ENCODE measurements at regions not wholly inside any gene's neighbourhood (a gene's known extent, or its start where the extent isn't known, plus 50 kb on each side); places are given as distances from the start of the nearest gene placed in this dataset.
"Not testable (repeated sequence)": the region's sequence is repeated elsewhere in the genome, so short reads cannot be mapped to it uniquely, and the experiment has no call there.

GRCh38 chr6:9062596-9062995 is 627.3 kb upstream of the SLC35B3 start:
- no peaks in the 10 kb centered on the region for H3K27me3 ChIP-seq (ENCODE audit: control insufficient read depth in 1 of 2, insufficient read depth in 2 of 2, low read length in 2 of 2)
- no peak overlapping the region for H3K4me3 ChIP-seq (ENCODE audit: low read depth in 1 of 2, low read length in 2 of 2)
- no peaks in the 10 kb centered on the region for H3K36me3 ChIP-seq (ENCODE audit: insufficient read depth, low read length)
- H3K4me1 ChIP-seq (ENCODE audit: insufficient read depth, low read length) = no peaks in the 10 kb centered on the region
- no peaks in the 10 kb centered on the region for H3K9me3 ChIP-seq (ENCODE audit: low read length)
- no peak overlapping the region for H3K9ac ChIP-seq (ENCODE audit: low read length)
- H3K27ac ChIP-seq (ENCODE audit: low read depth, low read length) = no peak overlapping the region

- Histone ChIP-seq H3K27ac (ENCODE audit: low read depth, low read length) (no peak overlapping the region), H3K27me3 (ENCODE audit: control insufficient read depth in 1 of 2, insufficient read depth in 2 of 2, low read length in 2 of 2) (no peaks in the 10 kb centered on the region), H3K4me1 (ENCODE audit: insufficient read depth, low read length) (no peaks in the 10 kb centered on the region), H3K9me3 (ENCODE audit: low read length) (no peaks in the 10 kb centered on the region), H3K9ac (ENCODE audit: low read length) (no peak overlapping the region), H3K4me3 (ENCODE audit: low read depth in 1 of 2, low read length in 2 of 2) (no peak overlapping the region), H3K36me3 (ENCODE audit: insufficient read depth, low read length) (no peaks in the 10 kb centered on the region)
Measured at GRCh38 chr6:9057937-9058336, 622.6 kb upstream of the SLC35B3 start.

- Histone ChIP-seq H3K9me3 (ENCODE audit: low read length) (no peaks in the 10 kb centered on the region), H3K4me1 (ENCODE audit: insufficient read depth, low read length) (no peaks in the 10 kb centered on the region), H3K4me3 (ENCODE audit: low read depth in 1 of 2, low read length in 2 of 2) (no peak overlapping the region), H3K27ac (ENCODE audit: low read depth, low read length) (no peak overlapping the region), H3K27me3 (ENCODE audit: control insufficient read depth in 1 of 2, insufficient read depth in 2 of 2, low read length in 2 of 2) (no peaks in the 10 kb centered on the region), H3K36me3 (ENCODE audit: insufficient read depth, low read length) (no peaks in the 10 kb centered on the region), H3K9ac (ENCODE audit: low read length) (no peak overlapping the region)
Measured at GRCh38 chr6:9056556-9056955, 621.2 kb upstream of the SLC35B3 start.

- H3K4me1 ChIP-seq (ENCODE audit: insufficient read depth, low read length) = no peaks in the 10 kb centered on the region
- no peak overlapping the region for H3K27ac ChIP-seq (ENCODE audit: low read depth, low read length)
- H3K9ac ChIP-seq (ENCODE audit: low read length) = no peak overlapping the region
- no peaks in the 10 kb centered on the region for H3K36me3 ChIP-seq (ENCODE audit: insufficient read depth, low read length)
- H3K9me3 ChIP-seq (ENCODE audit: low read length) = no peaks in the 10 kb centered on the region
- no peak overlapping the region for H3K4me3 ChIP-seq (ENCODE audit: low read depth in 1 of 2, low read length in 2 of 2)
- H3K27me3 ChIP-seq (ENCODE audit: control insufficient read depth in 1 of 2, insufficient read depth in 2 of 2, low read length in 2 of 2) = no peaks in the 10 kb centered on the region
Measured at GRCh38 chr6:9044426-9044825, 609.1 kb upstream of the SLC35B3 start.

GRCh38 chr6:9040718-9041117 is 605.4 kb upstream of the SLC35B3 start:
- H3K27ac ChIP-seq (ENCODE audit: low read depth, low read length) = no peak overlapping the region
- no peaks in the 10 kb centered on the region for H3K9me3 ChIP-seq (ENCODE audit: low read length)
- H3K4me3 ChIP-seq (ENCODE audit: low read depth in 1 of 2, low read length in 2 of 2) = no peak overlapping the region
- no peaks in the 10 kb centered on the region for H3K4me1 ChIP-seq (ENCODE audit: insufficient read depth, low read length)
- H3K27me3 ChIP-seq (ENCODE audit: control insufficient read depth in 1 of 2, insufficient read depth in 2 of 2, low read length in 2 of 2) = no peaks in the 10 kb centered on the region
- no peak overlapping the region for H3K9ac ChIP-seq (ENCODE audit: low read length)
- no peaks in the 10 kb centered on the region for H3K36me3 ChIP-seq (ENCODE audit: insufficient read depth, low read length)

GRCh38 chr6:9039258-9039657 is 603.9 kb upstream of the SLC35B3 start:
- Histone ChIP-seq H3K4me1 (ENCODE audit: insufficient read depth, low read length) (no peaks in the 10 kb centered on the region), H3K27me3 (ENCODE audit: control insufficient read depth in 1 of 2, insufficient read depth in 2 of 2, low read length in 2 of 2) (no peaks in the 10 kb centered on the region), H3K27ac (ENCODE audit: low read depth, low read length) (no peak overlapping the region), H3K36me3 (ENCODE audit: insufficient read depth, low read length) (no peaks in the 10 kb centered on the region), H3K4me3 (ENCODE audit: low read depth in 1 of 2, low read length in 2 of 2) (no peak overlapping the region), H3K9me3 (ENCODE audit: low read length) (no peaks in the 10 kb centered on the region), H3K9ac (ENCODE audit: low read length) (no peak overlapping the region)

- no peaks in the 10 kb centered on the region for H3K27me3 ChIP-seq (ENCODE audit: control insufficient read depth in 1 of 2, insufficient read depth in 2 of 2, low read length in 2 of 2)
- no peak overlapping the region for H3K9ac ChIP-seq (ENCODE audit: low read length)
- no peaks in the 10 kb centered on the region for H3K9me3 ChIP-seq (ENCODE audit: low read length)
- no peaks in the 10 kb centered on the region for H3K4me1 ChIP-seq (ENCODE audit: insufficient read depth, low read length)
- H3K36me3 ChIP-seq (ENCODE audit: insufficient read depth, low read length) = no peaks in the 10 kb centered on the region
- no peak overlapping the region for H3K27ac ChIP-seq (ENCODE audit: low read depth, low read length)
- no peak overlapping the region for H3K4me3 ChIP-seq (ENCODE audit: low read depth in 1 of 2, low read length in 2 of 2)
Measured at GRCh38 chr6:9028086-9028485, 592.7 kb upstream of the SLC35B3 start.

- Histone ChIP-seq H3K27me3 (ENCODE audit: control insufficient read depth in 1 of 2, insufficient read depth in 2 of 2, low read length in 2 of 2) (no peaks in the 10 kb centered on the region), H3K9me3 (ENCODE audit: low read length) (no peaks in the 10 kb centered on the region), H3K4me1 (ENCODE audit: insufficient read depth, low read length) (no peaks in the 10 kb centered on the region), H3K4me3 (ENCODE audit: low read depth in 1 of 2, low read length in 2 of 2) (no peak overlapping the region), H3K27ac (ENCODE audit: low read depth, low read length) (no peak overlapping the region), H3K9ac (ENCODE audit: low read length) (no peak overlapping the region), H3K36me3 (ENCODE audit: insufficient read depth, low read length) (no peaks in the 10 kb centered on the region)
Measured at GRCh38 chr6:9025796-9026394, 590.5 kb upstream of the SLC35B3 start.

- Histone ChIP-seq H3K9ac (ENCODE audit: low read length) (no peak overlapping the region), H3K27me3 (ENCODE audit: control insufficient read depth in 1 of 2, insufficient read depth in 2 of 2, low read length in 2 of 2) (no peaks in the 10 kb centered on the region), H3K9me3 (ENCODE audit: low read length) (no peaks in the 10 kb centered on the region), H3K4me1 (ENCODE audit: insufficient read depth, low read length) (no peaks in the 10 kb centered on the region), H3K36me3 (ENCODE audit: insufficient read depth, low read length) (no peaks in the 10 kb centered on the region), H3K4me3 (ENCODE audit: low read depth in 1 of 2, low read length in 2 of 2) (no peak overlapping the region), H3K27ac (ENCODE audit: low read depth, low read length) (no peak overlapping the region)
Measured at GRCh38 chr6:9025228-9025627, 589.9 kb upstream of the SLC35B3 start.

- not testable (repeated sequence) for H3K36me3 ChIP-seq (ENCODE audit: insufficient read depth, low read length); H3K9ac ChIP-seq (ENCODE audit: low read length); H3K9me3 ChIP-seq (ENCODE audit: low read length); H3K4me1 ChIP-seq (ENCODE audit: insufficient read depth, low read length); H3K27ac ChIP-seq (ENCODE audit: low read depth, low read length); H3K4me3 ChIP-seq (ENCODE audit: low read depth in 1 of 2, low read length in 2 of 2); H3K27me3 ChIP-seq (ENCODE audit: control insufficient read depth in 1 of 2, insufficient read depth in 2 of 2, low read length in 2 of 2)
Measured at GRCh38 chr6:9024246-9024645, 588.9 kb upstream of the SLC35B3 start.

GRCh38 chr6:9020001-9020400 is 584.7 kb upstream of the SLC35B3 start:
- Histone ChIP-seq H3K27ac (ENCODE audit: low read depth, low read length) (no peak overlapping the region), H3K27me3 (ENCODE audit: control insufficient read depth in 1 of 2, insufficient read depth in 2 of 2, low read length in 2 of 2) (no peaks in the 10 kb centered on the region), H3K4me1 (ENCODE audit: insufficient read depth, low read length) (no peaks in the 10 kb centered on the region), H3K36me3 (ENCODE audit: insufficient read depth, low read length) (no peaks in the 10 kb centered on the region), H3K9me3 (ENCODE audit: low read length) (no peaks in the 10 kb centered on the region), H3K9ac (ENCODE audit: low read length) (no peak overlapping the region), H3K4me3 (ENCODE audit: low read depth in 1 of 2, low read length in 2 of 2) (no peak overlapping the region)

GRCh38 chr6:9009931-9010330 is 574.6 kb upstream of the SLC35B3 start:
- no peaks in the 10 kb centered on the region for H3K27me3 ChIP-seq (ENCODE audit: control insufficient read depth in 1 of 2, insufficient read depth in 2 of 2, low read length in 2 of 2)

More at GRCh38 chr6:9009931-9010330, 574.6 kb upstream of the SLC35B3 start:
- H3K9ac ChIP-seq (ENCODE audit: low read length) = no peak overlapping the region
- H3K4me3 ChIP-seq (ENCODE audit: low read depth in 1 of 2, low read length in 2 of 2) = no peak overlapping the region
- H3K4me1 ChIP-seq (ENCODE audit: insufficient read depth, low read length) = no peaks in the 10 kb centered on the region
- H3K9me3 ChIP-seq (ENCODE audit: low read length) = no peaks in the 10 kb centered on the region
- no peaks in the 10 kb centered on the region for H3K36me3 ChIP-seq (ENCODE audit: insufficient read depth, low read length)
- H3K27ac ChIP-seq (ENCODE audit: low read depth, low read length) = no peak overlapping the region
